ENCODE measurements at regions not wholly inside any gene's neighbourhood (a gene's known extent, or its start where the extent isn't known, plus 50 kb on each side); places are given as distances from the start of the nearest gene placed in this dataset.

DNA sequence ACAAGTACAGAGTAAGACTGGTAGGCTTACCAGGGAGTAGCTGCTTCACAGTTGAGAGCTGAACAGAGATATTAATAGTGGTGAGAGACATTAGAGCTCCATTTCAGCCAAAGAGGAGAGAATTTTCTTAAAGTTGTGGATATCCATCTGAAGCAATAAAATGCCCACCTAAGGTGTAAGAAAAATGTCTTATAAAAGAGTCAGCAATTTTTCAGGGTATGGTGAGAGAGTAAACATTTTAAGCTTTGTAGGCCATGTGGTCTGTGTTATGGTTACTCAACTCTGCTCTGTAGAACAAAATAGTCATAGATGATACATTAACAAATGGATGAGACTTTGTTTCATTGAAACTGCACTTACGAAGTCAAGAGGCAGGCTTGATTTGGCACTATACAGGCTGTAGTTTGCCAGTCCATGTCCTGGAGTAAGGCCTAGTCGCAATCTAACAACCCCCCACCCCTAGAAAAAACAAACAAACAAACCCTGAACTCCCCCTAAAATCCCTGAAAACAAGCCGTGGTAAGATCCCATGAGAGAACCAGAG is 945.4 kb upstream of the SEMA6A start:
- POLR2A ChIA-PET: no interaction called here
- H3K4me2 ChIP-seq (ENCODE audit: insufficient read depth, low read length): no peak overlapping the region
- peaks cover 4% of the 10 kb centered on the region for H3K9me3 ChIP-seq (replicated peaks; ENCODE audit: control insufficient read depth, insufficient read depth, low read length)
- H3K27ac ChIP-seq (ENCODE audit: insufficient read depth, low read depth, low read length): no peak overlapping the region
- CTCF ChIA-PET: no interaction called here
- DNase-seq (ENCODE audit: low read depth, low spot score): no peak
- no peaks in the 10 kb centered on the region for H3K27me3 ChIP-seq (ENCODE audit: control insufficient read depth in 2 of 2, insufficient read depth in 2 of 2, low read length in 2 of 2)
- dilution Hi-C loops (cut with MboI; ENCODE audit: extremely low pct_ligation_motif_present, low sequenced_read_pairs) (no loop called here), intact Hi-C loops (cut with micrococcal nuclease) (no loop called here)
- no peak overlapping the region for H2AFZ ChIP-seq (ENCODE audit: low read depth, low read length)
- FAIRE-seq: no peak
- BruUV-seq (replicated peaks): no TSS peak
- no peak overlapping the region for H3K9ac ChIP-seq (replicated peaks; ENCODE audit: extremely low read depth, insufficient read depth, low read length)
- no peaks in the 10 kb centered on the region for H3K79me2 ChIP-seq (ENCODE audit: control insufficient read depth, insufficient read depth, low read length)
- no peak overlapping the region for H3K4me3 ChIP-seq (replicated peaks in 1 of 3; ENCODE audit: insufficient read depth in 1 of 3, low read depth in 1 of 3, low read length in 3 of 3)
- no peaks in the 10 kb centered on the region for H3K4me1 ChIP-seq (ENCODE audit: control insufficient read depth, extremely low read depth, insufficient read depth, low read length)
- H3K36me3 ChIP-seq (ENCODE audit: control insufficient read depth in 2 of 2, extremely low read depth in 1 of 2, insufficient read depth in 2 of 2, low read length in 2 of 2): no peaks in the 10 kb centered on the region
- no peaks in the 10 kb centered on the region for H4K20me1 ChIP-seq (replicated peaks; ENCODE audit: control insufficient read depth, extremely low read depth, insufficient read depth, low read length)
- H3K9me1 ChIP-seq (replicated peaks; ENCODE audit: control insufficient read depth, extremely low read depth, insufficient read depth, low read length): no peaks in the 10 kb centered on the region
- TF ChIP-seq MYC (IDR thresholded peaks at IDR 0.05; ENCODE audit: low read depth, low read length) (no peak), GATA2 (IDR thresholded peaks at IDR 0.05; ENCODE audit: insufficient read depth, insufficient read length, low read depth, low read length) (no peak), POLR2AphosphoS5 (IDR thresholded peaks at IDR 0.05; ENCODE audit: insufficient read depth, low read depth, low read length) (no peak)
- TF ChIP-seq, protein P1, sequence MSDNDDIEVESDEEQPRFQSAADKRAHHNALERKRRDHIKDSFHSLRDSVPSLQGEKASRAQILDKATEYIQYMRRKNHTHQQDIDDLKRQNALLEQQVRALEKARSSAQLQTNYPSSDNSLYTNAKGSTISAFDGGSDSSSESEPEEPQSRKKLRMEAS (IDR thresholded peaks at IDR 0.05; ENCODE audit: insufficient read depth, insufficient read length): no peak
- TF ChIP-seq, protein P2, sequence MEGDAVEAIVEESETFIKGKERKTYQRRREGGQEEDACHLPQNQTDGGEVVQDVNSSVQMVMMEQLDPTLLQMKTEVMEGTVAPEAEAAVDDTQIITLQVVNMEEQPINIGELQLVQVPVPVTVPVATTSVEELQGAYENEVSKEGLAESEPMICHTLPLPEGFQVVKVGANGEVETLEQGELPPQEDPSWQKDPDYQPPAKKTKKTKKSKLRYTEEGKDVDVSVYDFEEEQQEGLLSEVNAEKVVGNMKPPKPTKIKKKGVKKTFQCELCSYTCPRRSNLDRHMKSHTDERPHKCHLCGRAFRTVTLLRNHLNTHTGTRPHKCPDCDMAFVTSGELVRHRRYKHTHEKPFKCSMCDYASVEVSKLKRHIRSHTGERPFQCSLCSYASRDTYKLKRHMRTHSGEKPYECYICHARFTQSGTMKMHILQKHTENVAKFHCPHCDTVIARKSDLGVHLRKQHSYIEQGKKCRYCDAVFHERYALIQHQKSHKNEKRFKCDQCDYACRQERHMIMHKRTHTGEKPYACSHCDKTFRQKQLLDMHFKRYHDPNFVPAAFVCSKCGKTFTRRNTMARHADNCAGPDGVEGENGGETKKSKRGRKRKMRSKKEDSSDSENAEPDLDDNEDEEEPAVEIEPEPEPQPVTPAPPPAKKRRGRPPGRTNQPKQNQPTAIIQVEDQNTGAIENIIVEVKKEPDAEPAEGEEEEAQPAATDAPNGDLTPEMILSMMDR (IDR thresholded peaks at IDR 0.05; ENCODE audit: extremely low read depth in 1 of 2, insufficient read depth in 1 of 2, low read depth in 1 of 2, low read length in 2 of 2): no peak

DNA sequence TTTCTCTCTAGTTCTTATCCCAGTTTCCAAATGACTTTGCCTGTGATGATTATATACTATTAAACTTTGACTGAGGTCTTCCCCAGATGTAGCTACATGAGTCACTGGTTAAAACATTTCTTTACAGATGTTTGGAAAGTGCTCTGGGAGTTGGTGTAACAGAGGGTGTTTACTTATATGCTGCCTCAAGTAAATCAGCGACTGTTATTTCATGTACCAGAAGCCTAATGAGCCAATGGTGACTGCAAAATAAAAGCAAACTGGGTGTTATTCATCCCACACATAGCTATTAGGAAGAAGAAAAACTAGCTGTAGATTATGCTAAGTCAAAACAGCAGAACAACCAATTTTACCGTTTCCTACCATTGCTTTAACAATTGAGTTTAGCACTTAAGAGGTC is 929.7 kb upstream of the SEMA6A start:
- no peak for DNase-seq (ENCODE audit: low read depth, low spot score)
- ChIA-PET CTCF (no interaction called here), POLR2A (no interaction called here)

More for the DNA sequence above, 929.7 kb upstream of the SEMA6A start:
- H3K9me1 ChIP-seq (replicated peaks; ENCODE audit: control insufficient read depth, extremely low read depth, insufficient read depth, low read length): no peaks in the 10 kb centered on the region
- TF ChIP-seq EZH2 (IDR thresholded peaks at IDR 0.05; ENCODE audit: borderline replicate concordance, low read depth, low read length, severe bottlenecking) (no peak), FOS (IDR thresholded peaks at IDR 0.05; ENCODE audit: borderline replicate concordance, insufficient read depth, low read length) (no peak), POLR2AphosphoS5 (IDR thresholded peaks at IDR 0.05; ENCODE audit: insufficient read depth, low read depth, low read length) (no peak), JUN (IDR thresholded peaks at IDR 0.05; ENCODE audit: borderline replicate concordance, insufficient read depth, insufficient read length, low read depth) (no peak), MYC (IDR thresholded peaks at IDR 0.05; ENCODE audit: low read depth, low read length) (no peak), GATA2 (IDR thresholded peaks at IDR 0.05; ENCODE audit: insufficient read depth, insufficient read length, low read depth, low read length) (no peak)
- TF ChIP-seq, protein P1 (IDR thresholded peaks at IDR 0.05; ENCODE audit: insufficient read depth, insufficient read length): no peak
- no peaks in the 10 kb centered on the region for H3K79me2 ChIP-seq (ENCODE audit: control insufficient read depth, insufficient read depth, low read length)
- dilution Hi-C loops (cut with MboI; ENCODE audit: extremely low pct_ligation_motif_present, low sequenced_read_pairs) (no loop called here), intact Hi-C loops (cut with micrococcal nuclease) (no loop called here)
- H3K36me3 ChIP-seq (ENCODE audit: control insufficient read depth in 2 of 2, extremely low read depth in 1 of 2, insufficient read depth in 2 of 2, low read length in 2 of 2): no peaks in the 10 kb centered on the region
- no peak overlapping the region for H2AFZ ChIP-seq (ENCODE audit: low read depth, low read length)
- no peak overlapping the region for H3K4me3 ChIP-seq (replicated peaks in 1 of 3; ENCODE audit: insufficient read depth in 1 of 3, low read depth in 1 of 3, low read length in 3 of 3)
- no TSS peak for BruUV-seq (replicated peaks)
- no peak overlapping the region for H3K27ac ChIP-seq (ENCODE audit: insufficient read depth, low read depth, low read length)
- no peaks in the 10 kb centered on the region for H3K4me1 ChIP-seq (ENCODE audit: control insufficient read depth, extremely low read depth, insufficient read depth, low read length)
- no peak overlapping the region for H3K9ac ChIP-seq (replicated peaks; ENCODE audit: extremely low read depth, insufficient read depth, low read length)
- FAIRE-seq: no peak
- H3K27me3 ChIP-seq (ENCODE audit: control insufficient read depth in 2 of 2, insufficient read depth in 2 of 2, low read length in 2 of 2): no peaks in the 10 kb centered on the region
- H4K20me1 ChIP-seq (replicated peaks; ENCODE audit: control insufficient read depth, extremely low read depth, insufficient read depth, low read length): no peaks in the 10 kb centered on the region
- no peak overlapping the region for H3K4me2 ChIP-seq (ENCODE audit: insufficient read depth, low read length)
- H3K9me3 ChIP-seq (replicated peaks; ENCODE audit: control insufficient read depth, insufficient read depth, low read length): no peaks in the 10 kb centered on the region
